Tibial artery (tissue), 4 donors: ENCODE measurements at regions not wholly inside any gene's neighbourhood (a gene's known extent, or its start where the extent isn't known, plus 50 kb on each side); places are given as distances from the start of the nearest gene placed in this dataset.
"Not testable (repeated sequence)": the region's sequence is repeated elsewhere in the genome, so short reads cannot be mapped to it uniquely, and the experiment has no call there.

Source experiments
- DNase-seq, 2 donors: peaks; one replicate each; pipeline ENCODE4 v3.0.0-alpha.2; 2019
- H3K27ac ChIP-seq, 2 donors: fragments of 200-600 bp; sonication (generic) in 1 of 2; 1 replicate in 1 of 2; 2 replicates in 1 of 2; pipeline ENCODE4 v1.5.1; 2018 to 2019; ENCODE audit warnings: mild to moderate bottlenecking in 1 of 2
- H3K27me3 ChIP-seq, 2 donors: fragments of 200-600 bp; sonication (generic) in 1 of 2; one replicate each; pipeline versions ENCODE4 v1.5.1 to v1.6.0; 2016 to 2019
- H3K36me3 ChIP-seq, 3 donors: fragments of 200-600 bp; sonication (generic) in 2 of 3; one replicate each; pipeline ENCODE4 v1.5.1; 2016 to 2019; ENCODE audit warnings: mild to moderate bottlenecking in 2 of 3
- H3K4me1 ChIP-seq, 4 donors: fragments of 200-600 bp; sonication (generic) in 2 of 4; 1 replicate in 3 of 4; 2 replicates in 1 of 4; pipeline ENCODE4 v1.5.1; 2016 to 2019
- H3K4me3 ChIP-seq, 2 donors: fragments of 200-600 bp; sonication (generic) in 1 of 2; 1 replicate in 1 of 2; 2 replicates in 1 of 2; pipeline ENCODE4 v1.5.1; 2018 to 2019; ENCODE audit warnings: mild to moderate bottlenecking in 2 of 2
- H3K9me3 ChIP-seq, 3 donors: fragments of 200-600 bp; sonication (generic) in 1 of 3; one replicate each; pipeline ENCODE4 v1.5.1; 2016 to 2019
- intact Hi-C: fragments of 100-400 bp; cut with DNase I; formaldehyde crosslinking; loops from one replicate; pipeline ENCODE4 v1.15.0; 2023; ENCODE audit warnings: low total_unique reads
- TF ChIP-seq, protein P1 (sequence below), 2 experiments: fragments of 200-600 bp in 1 of 2; fragments of 450-650 bp in 1 of 2; IDR thresholded peaks; one replicate each; pipeline ENCODE4 v1.5.1; 2017 to 2019; ENCODE audit warnings: antibody characterized with exemption in 2 of 2, mild to moderate bottlenecking in 1 of 2, moderate library complexity in 1 of 2

DNA sequence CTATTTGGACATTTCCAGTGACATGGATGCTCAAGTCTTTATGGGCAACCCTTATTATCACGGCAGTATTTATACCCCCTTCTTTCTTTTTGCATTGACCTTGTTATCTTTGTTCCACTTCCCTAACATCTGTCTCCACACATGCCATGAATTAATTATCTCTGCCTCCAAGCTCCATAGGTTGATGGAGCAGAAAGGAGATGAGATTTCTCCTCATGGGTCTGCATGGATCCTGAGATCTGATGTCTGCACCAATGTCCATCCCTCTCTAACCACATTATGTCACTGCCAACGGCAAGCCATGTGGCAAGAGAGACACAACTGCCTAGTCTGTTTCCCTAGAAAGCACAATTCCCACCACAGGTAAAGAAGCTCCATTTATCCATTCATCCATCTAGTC lies 416.8 kb upstream of the ASIC2 start:
- no peak for DNase-seq
- Histone ChIP-seq H3K4me1 (no peaks in the 10 kb centered on the region), H3K27ac (no peak overlapping the region), H3K36me3 (no peaks in the 10 kb centered on the region), H3K27me3 (peaks cover 0 to 14% of the 10 kb centered on the region in 2 donors), H3K9me3 (no peaks in the 10 kb centered on the region), H3K4me3 (no peak overlapping the region)
- intact Hi-C loops: no loop called here
- TF ChIP-seq, protein P1, sequence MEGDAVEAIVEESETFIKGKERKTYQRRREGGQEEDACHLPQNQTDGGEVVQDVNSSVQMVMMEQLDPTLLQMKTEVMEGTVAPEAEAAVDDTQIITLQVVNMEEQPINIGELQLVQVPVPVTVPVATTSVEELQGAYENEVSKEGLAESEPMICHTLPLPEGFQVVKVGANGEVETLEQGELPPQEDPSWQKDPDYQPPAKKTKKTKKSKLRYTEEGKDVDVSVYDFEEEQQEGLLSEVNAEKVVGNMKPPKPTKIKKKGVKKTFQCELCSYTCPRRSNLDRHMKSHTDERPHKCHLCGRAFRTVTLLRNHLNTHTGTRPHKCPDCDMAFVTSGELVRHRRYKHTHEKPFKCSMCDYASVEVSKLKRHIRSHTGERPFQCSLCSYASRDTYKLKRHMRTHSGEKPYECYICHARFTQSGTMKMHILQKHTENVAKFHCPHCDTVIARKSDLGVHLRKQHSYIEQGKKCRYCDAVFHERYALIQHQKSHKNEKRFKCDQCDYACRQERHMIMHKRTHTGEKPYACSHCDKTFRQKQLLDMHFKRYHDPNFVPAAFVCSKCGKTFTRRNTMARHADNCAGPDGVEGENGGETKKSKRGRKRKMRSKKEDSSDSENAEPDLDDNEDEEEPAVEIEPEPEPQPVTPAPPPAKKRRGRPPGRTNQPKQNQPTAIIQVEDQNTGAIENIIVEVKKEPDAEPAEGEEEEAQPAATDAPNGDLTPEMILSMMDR (IDR thresholded peaks at IDR 0.05): no peak

DNA sequence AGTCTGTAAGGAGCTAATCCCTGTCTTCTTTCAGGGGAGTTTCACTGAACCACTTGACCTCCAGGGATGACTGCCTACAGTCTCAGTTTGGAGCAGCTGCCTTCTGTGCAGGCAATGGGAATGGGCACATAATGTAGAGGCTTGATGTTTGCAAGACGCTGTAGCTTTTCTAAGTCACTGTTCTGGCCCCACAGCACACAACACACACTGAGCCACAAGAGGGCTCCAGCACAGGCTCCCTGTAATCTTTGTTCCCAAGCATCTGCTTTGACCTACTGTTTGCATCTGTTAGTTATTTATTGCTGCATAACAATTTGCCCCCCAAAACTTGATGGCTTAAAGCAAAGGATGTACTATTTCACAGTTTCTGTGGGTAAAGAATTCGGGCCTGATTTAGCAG lies 419.0 kb upstream of the ASIC2 start:
- no peaks in the 10 kb centered on the region for H3K9me3 ChIP-seq
- TF ChIP-seq, protein P1 (IDR thresholded peaks at IDR 0.05): no peak
- intact Hi-C loops: no loop called here
- no peak overlapping the region for H3K27ac ChIP-seq
- no peaks in the 10 kb centered on the region for H3K4me1 ChIP-seq
- no peak overlapping the region for H3K4me3 ChIP-seq
- no peak for DNase-seq
- peaks cover 0 to 14% of the 10 kb centered on the region in 2 donors for H3K27me3 ChIP-seq
- no peaks in the 10 kb centered on the region for H3K36me3 ChIP-seq

DNA sequence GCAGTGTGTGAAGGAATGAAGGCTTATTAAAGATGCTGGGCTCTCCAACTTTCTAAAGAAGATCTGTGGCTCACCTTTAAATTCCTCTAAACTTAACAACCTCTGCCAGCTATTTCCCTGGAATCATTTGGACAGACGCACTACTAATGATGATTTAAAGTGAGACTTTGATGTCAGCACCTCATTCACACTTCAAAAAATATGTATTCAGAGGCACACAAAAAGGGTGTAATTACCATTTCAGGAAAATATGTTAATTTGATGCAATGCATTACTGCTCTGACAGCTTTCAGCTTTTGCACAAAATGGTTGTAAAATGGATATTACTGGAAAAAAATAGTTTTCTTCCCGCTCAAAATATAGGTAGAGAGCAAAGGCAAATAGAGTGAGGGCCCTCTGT lies 423.9 kb upstream of the ASIC2 start:
- Histone ChIP-seq H3K27me3 (peaks cover 0 to 16% of the 10 kb centered on the region in 2 donors), H3K27ac (no peak overlapping the region), H3K4me1 (no peaks in the 10 kb centered on the region), H3K4me3 (no peak overlapping the region), H3K9me3 (no peaks in the 10 kb centered on the region), H3K36me3 (no peaks in the 10 kb centered on the region)
- intact Hi-C loops: no loop called here
- TF ChIP-seq, protein P1 (IDR thresholded peaks at IDR 0.05): no peak
- no peak for DNase-seq

GRCh38 chr17:33723736-33724135 lies 430.6 kb upstream of the ASIC2 start:
- H3K27ac ChIP-seq, H3K9me3 ChIP-seq, H3K4me3 ChIP-seq, intact Hi-C loops, H3K4me1 ChIP-seq, DNase-seq, H3K36me3 ChIP-seq: not testable (repeated sequence)
- H3K27me3 ChIP-seq: peaks cover 0 to 34% of the 10 kb centered on the region in 2 donors

DNA sequence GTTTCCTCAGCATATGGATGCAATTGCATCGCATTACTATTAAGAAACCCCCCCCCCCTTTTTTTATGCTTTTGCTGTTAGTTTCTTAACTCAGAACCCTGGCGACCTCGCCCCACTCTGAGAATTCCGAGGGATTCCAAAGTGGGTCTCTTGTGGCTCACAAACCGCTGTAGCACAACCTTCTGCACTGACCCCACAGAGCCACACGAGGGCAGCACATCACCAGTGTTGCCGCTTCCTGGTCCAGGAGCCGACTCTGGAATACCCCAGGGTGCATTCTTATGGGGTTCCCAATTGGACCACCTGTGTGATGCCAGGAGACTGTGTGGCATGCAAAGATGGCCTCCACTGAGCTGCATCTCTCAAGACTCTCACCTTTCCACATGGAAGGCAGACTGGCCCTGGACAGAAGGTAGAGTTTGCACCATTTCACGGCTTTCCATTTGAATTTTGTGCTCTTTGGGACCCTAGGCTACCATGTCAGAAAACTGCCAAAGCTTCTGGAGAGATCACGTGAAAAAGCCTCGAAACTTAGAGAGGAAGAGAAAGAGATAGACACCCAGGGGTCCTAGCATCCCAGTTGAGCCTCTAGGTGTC lies 432.7 kb upstream of the ASIC2 start:
- no peaks in the 10 kb centered on the region for H3K9me3 ChIP-seq
- no peaks in the 10 kb centered on the region for H3K36me3 ChIP-seq
- H3K27me3 ChIP-seq: peaks cover 0 to 33% of the 10 kb centered on the region in 2 donors
- H3K4me1 ChIP-seq: no peaks in the 10 kb centered on the region
- TF ChIP-seq, protein P1 (IDR thresholded peaks at IDR 0.05): peak in 1 of 2 experiments; percentile 36
- H3K4me3 ChIP-seq: no peak overlapping the region
- DNase-seq: peak in 1 of 2 donors; percentile 26
- no peak overlapping the region for H3K27ac ChIP-seq
- intact Hi-C loops: no loop called here

GRCh38 chr17:33730131-33730530 lies 437.0 kb upstream of the ASIC2 start:
- H3K27ac ChIP-seq: no peak overlapping the region
- no peak overlapping the region for H3K4me3 ChIP-seq
- no peaks in the 10 kb centered on the region for H3K9me3 ChIP-seq
- no peaks in the 10 kb centered on the region for H3K4me1 ChIP-seq
- H3K27me3 ChIP-seq: peaks cover 0 to 37% of the 10 kb centered on the region in 2 donors
- H3K36me3 ChIP-seq: no peaks in the 10 kb centered on the region
- no peak for DNase-seq
- intact Hi-C loops: no loop called here
- TF ChIP-seq, protein P1 (IDR thresholded peaks at IDR 0.05): no peak
